ENCODE measurements at regions not wholly inside any gene's neighbourhood (a gene's known extent, or its start where the extent isn't known, plus 50 kb on each side); places are given as distances from the start of the nearest gene placed in this dataset.

- ChIA-PET POLR2A (no interaction called here), CTCF (no interaction called here)
- TF ChIP-seq TCF12 (IDR thresholded peaks at IDR 0.05) (no peak), RCOR1 (IDR thresholded peaks at IDR 0.05; ENCODE audit: low read length) (no peak), USF1 (IDR thresholded peaks at IDR 0.05; ENCODE audit: borderline replicate concordance, low read depth) (no peak), EZH2phosphoT487 (IDR thresholded peaks at IDR 0.05; ENCODE audit: borderline replicate concordance, low read depth) (no peak), FOXJ3 (CRISPR knock-in tag; IDR thresholded peaks at IDR 0.05) (no peak), POLR2AphosphoS5 (IDR thresholded peaks at IDR 0.05; ENCODE audit: low read depth, low read length) (no peak), EP300 (IDR thresholded peaks at IDR 0.05; ENCODE audit: borderline replicate concordance in 1 of 2, low read depth in 1 of 2, low read length in 1 of 2) (no peak), FOSL2 (IDR thresholded peaks at IDR 0.05; ENCODE audit: borderline replicate concordance, low read depth) (no peak), PBX3 (IDR thresholded peaks at IDR 0.05) (no peak)
- H3K27ac ChIP-seq (ENCODE audit: low read depth in 2 of 2, low read length in 1 of 2): no peak overlapping the region
- H3K4me1 ChIP-seq (ENCODE audit: control insufficient read depth in 1 of 2, insufficient read depth in 2 of 2, low read depth in 1 of 2, low read length in 1 of 2): no peaks in the 10 kb centered on the region
- WGBS (ENCODE audit: low lambda C conversion rate): 20% methylated on average over 2 of the region's 2 CpGs
- H3F3A ChIP-seq (replicated peaks; ENCODE audit: insufficient read depth): no peaks in the 10 kb centered on the region
- DNase-seq: no peak
- no peak overlapping the region for H3K4me3 ChIP-seq (ENCODE audit: low read depth in 2 of 2, low read length in 1 of 2)
- H3K9me3 ChIP-seq: no peaks in the 10 kb centered on the region
- no peaks in the 10 kb centered on the region for H3K9me2 ChIP-seq
- H2AFZ ChIP-seq (ENCODE audit: low read depth): no peak overlapping the region
- H3K27me3 ChIP-seq (ENCODE audit: insufficient read depth): no peaks in the 10 kb centered on the region
- no peak overlapping the region for H3K9ac ChIP-seq
- H3K36me3 ChIP-seq (replicated peaks in 1 of 2; ENCODE audit: control insufficient read depth in 1 of 2, insufficient read depth in 2 of 2, low read length in 1 of 2): no peaks in the 10 kb centered on the region
- H3K4me2 ChIP-seq: no peak overlapping the region
- H4K20me1 ChIP-seq (ENCODE audit: insufficient read depth): no peaks in the 10 kb centered on the region
- H3K79me2 ChIP-seq (ENCODE audit: insufficient read depth): no peaks in the 10 kb centered on the region
These were observed 540.6 kb upstream of the GCFC2 start for GRCh38 chr2:76251342-76251741.

GRCh38 chr2:76247006-76247405 lies 536.3 kb upstream of the GCFC2 start:
- no peaks in the 10 kb centered on the region for H3K79me2 ChIP-seq (ENCODE audit: insufficient read depth)
- H3K9me2 ChIP-seq: no peaks in the 10 kb centered on the region
- no peaks in the 10 kb centered on the region for H3K4me1 ChIP-seq (ENCODE audit: control insufficient read depth in 1 of 2, insufficient read depth in 2 of 2, low read depth in 1 of 2, low read length in 1 of 2)
- H3K4me3 ChIP-seq (ENCODE audit: low read depth in 2 of 2, low read length in 1 of 2): no peak overlapping the region
- H3K9me3 ChIP-seq: no peaks in the 10 kb centered on the region
- ChIA-PET POLR2A (no interaction called here), CTCF (no interaction called here)
- H2AFZ ChIP-seq (ENCODE audit: low read depth): no peak overlapping the region
- no peaks in the 10 kb centered on the region for H4K20me1 ChIP-seq (ENCODE audit: insufficient read depth)
- no peaks in the 10 kb centered on the region for H3K36me3 ChIP-seq (replicated peaks in 1 of 2; ENCODE audit: control insufficient read depth in 1 of 2, insufficient read depth in 2 of 2, low read length in 1 of 2)
- no peaks in the 10 kb centered on the region for H3F3A ChIP-seq (replicated peaks; ENCODE audit: insufficient read depth)
- no peaks in the 10 kb centered on the region for H3K27me3 ChIP-seq (ENCODE audit: insufficient read depth)
- no peak overlapping the region for H3K27ac ChIP-seq (ENCODE audit: low read depth in 2 of 2, low read length in 1 of 2)
- DNase-seq: no peak
- WGBS (ENCODE audit: low lambda C conversion rate): 21% methylated on average over 3 of the region's 3 CpGs
- H3K9ac ChIP-seq: no peak overlapping the region
- H3K4me2 ChIP-seq: no peak overlapping the region
- TF ChIP-seq CHD2 (IDR thresholded peaks at IDR 0.05; ENCODE audit: low read length, partially characterized antibody): no peak
- TF ChIP-seq EP300 (IDR thresholded peaks at IDR 0.05; ENCODE audit: borderline replicate concordance in 1 of 2, low read depth in 1 of 2, low read length in 1 of 2): no peak
- no peak for TF ChIP-seq SMC3 (IDR thresholded peaks at IDR 0.05; ENCODE audit: low read depth, low read length)
- no peak for TF ChIP-seq ELF1 (IDR thresholded peaks at IDR 0.05)
- TF ChIP-seq RAD21 (IDR thresholded peaks at IDR 0.05; ENCODE audit: low read length): no peak
- no peak for TF ChIP-seq POLR2AphosphoS5 (IDR thresholded peaks at IDR 0.05; ENCODE audit: low read depth, low read length)
- TF ChIP-seq FOSL2 (IDR thresholded peaks at IDR 0.05; ENCODE audit: borderline replicate concordance, low read depth): no peak
- TF ChIP-seq PBX3 (IDR thresholded peaks at IDR 0.05): no peak
- TF ChIP-seq RCOR1 (IDR thresholded peaks at IDR 0.05; ENCODE audit: low read length): no peak
- no peak for TF ChIP-seq USF1 (IDR thresholded peaks at IDR 0.05; ENCODE audit: borderline replicate concordance, low read depth)
- TF ChIP-seq RXRA (IDR thresholded peaks at IDR 0.05; ENCODE audit: borderline replicate concordance, low read depth): no peak
- TF ChIP-seq RFX5 (IDR thresholded peaks at IDR 0.05; ENCODE audit: low read length): no peak
- TF ChIP-seq MEF2A (IDR thresholded peaks at IDR 0.05; ENCODE audit: borderline replicate concordance, low read depth): no peak
- TF ChIP-seq CTCF (IDR thresholded peaks at IDR 0.05): no peak
- TF ChIP-seq SIN3A (IDR thresholded peaks at IDR 0.05; ENCODE audit: borderline replicate concordance, low read depth, low read length): no peak
- TF ChIP-seq ZBTB33 (IDR thresholded peaks at IDR 0.05; ENCODE audit: borderline replicate concordance, low read depth): no peak
